OCI-M2 (cell line): ENCODE measurements at regions not wholly inside any gene's neighbourhood (a gene's known extent, or its start where the extent isn't known, plus 50 kb on each side); places are given as distances from the start of the nearest gene placed in this dataset.

ENCODE experiments used
- DNase-seq: peaks from one replicate; lab custom pipeline; 2025; ENCODE audit not compliant: unreplicated experiment; lab: John Stamatoyannopoulos, UW

- no peak for DNase-seq
Measured at GRCh38 chr2:80869858-80870438, 565.4 kb upstream of the LRRTM1 start.

- DNase-seq: no peak
Measured at GRCh38 chr2:80863147-80863714, 558.7 kb upstream of the LRRTM1 start.

DNA sequence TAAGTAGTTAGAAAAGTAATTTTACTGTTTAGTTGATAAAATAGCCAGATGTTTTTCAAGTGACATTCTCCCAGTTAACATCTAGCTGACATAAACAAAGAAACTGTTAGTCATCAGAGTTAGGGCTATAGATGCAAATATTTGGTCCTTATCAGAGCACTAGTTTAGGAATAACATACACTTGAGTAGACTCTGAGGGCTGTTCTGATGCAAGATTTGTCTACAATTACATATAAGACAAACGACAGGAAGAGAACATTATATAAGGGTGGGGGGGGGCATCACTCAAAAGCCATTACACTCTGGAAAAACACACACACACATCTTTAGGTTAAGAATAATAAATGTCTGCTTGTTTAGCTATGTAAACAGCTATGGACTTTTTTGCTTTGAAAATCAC, 554.4 kb upstream of the LRRTM1 start:
- DNase-seq: no peak

- no peak for DNase-seq
Measured at GRCh38 chr2:80856227-80856626, 551.7 kb upstream of the LRRTM1 start.

GRCh38 chr2:80854831-80855230, 550.3 kb upstream of the LRRTM1 start:
- no peak for DNase-seq

DNA sequence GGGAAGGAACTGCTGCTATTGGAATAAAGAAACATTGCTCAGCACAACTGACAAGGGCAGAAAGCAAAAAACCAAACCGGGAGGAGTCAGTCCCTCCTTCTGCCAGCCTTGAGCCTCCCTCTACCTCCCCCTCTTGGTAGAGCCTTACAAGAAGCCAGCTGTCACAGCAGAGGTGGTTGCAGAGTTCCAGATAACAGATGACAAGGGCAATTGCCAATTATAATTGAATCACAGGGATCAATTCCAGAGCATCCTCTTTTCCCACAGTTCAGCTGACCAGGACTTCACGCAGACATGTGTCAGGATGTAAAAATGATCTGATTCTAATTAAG, 548.2 kb upstream of the LRRTM1 start:
- DNase-seq: no peak

DNA sequence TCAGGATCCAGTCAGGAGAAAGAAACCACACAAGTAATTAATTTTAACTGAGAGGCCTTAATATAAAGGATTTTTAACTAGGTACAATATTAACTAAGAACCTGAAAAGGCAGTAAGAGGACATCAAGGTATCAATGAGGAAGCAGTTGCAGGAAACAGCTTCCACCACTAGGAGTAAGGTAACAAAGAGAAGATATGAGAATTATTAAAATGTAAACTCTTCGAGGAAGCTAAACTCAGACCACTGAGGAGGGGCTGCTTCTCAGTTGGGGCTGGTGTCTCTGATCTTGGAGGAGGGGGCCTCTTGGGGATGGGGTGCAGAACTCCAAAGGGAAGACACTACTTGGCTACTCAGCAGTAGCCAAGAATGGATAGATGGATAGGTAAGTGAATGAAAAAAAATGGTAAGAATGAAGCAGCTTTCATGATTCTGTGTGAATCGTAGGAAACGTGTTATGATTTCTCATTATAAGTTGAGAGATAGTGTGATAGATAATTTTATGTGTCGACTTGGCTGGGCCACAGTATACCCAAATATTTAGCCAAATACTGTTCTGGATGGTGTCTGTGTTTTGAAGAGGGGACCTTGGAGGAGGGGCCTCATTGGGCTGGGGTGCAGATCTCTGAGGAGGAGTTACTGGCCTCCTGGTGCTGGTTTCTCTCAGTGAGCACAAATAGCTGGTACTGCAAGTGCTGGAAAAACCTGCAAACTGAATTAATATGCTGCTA, 547.7 kb upstream of the LRRTM1 start:
- no peak for DNase-seq

GRCh38 chr2:80830891-80831290, 526.3 kb upstream of the LRRTM1 start:
- no peak for DNase-seq

DNA sequence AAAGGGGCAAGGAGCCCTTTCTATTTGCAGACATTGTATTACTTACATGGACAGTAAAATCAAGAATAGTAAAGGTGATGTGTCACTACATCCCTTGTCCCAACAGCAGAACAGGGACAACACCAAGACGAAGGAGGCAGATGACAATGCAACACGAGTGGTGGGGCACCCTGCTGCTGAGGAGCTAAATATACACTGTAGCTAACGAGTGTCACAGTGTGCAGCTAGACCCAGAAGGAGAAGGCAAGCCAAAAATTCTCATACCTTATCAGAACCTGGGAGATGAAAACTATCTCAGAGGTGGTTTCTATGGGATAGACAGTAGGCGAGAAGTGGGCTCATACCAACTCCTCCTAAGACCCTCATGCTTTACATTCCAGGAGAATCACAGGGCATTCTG, 518.4 kb upstream of the LRRTM1 start:
- no peak for DNase-seq

DNA sequence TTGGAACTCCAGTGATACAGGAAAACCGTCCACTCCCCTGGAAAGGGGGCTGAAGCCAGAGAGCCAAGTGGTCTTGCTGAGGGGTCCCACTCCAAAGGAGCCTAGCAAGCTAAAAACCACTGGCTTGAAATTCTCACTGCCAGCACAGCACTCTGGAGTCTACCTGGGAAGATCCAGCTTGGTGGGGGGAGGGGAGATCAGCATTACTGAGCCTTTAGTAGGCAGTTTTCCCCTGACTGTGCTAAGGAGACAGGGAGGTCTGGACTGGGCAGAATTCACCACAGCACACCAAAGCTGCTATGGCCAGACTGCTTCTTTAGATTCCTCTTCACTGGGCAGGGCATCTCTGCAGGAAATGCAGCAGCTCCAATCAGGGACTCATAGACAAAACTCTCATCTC, 510.7 kb upstream of the LRRTM1 start:
- DNase-seq: no peak

DNA sequence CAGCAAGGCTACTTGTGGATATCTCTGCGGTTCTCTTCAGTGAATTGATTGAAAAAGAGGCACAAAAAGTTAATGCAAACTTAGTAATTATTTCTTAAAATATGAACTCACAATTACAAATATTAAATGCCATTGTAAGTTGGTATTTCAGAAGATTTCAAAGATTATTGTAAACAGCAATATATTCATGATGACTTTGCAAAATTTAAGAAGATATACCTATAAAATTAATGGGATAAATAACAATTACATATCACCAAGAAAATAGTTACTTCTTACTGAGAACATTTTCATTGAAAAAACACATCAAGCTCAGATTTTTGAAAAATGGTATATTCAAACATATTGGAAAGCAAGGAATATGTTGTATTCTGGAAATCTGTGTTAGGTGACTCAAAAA, 482.0 kb upstream of the LRRTM1 start:
- no peak for DNase-seq

DNA sequence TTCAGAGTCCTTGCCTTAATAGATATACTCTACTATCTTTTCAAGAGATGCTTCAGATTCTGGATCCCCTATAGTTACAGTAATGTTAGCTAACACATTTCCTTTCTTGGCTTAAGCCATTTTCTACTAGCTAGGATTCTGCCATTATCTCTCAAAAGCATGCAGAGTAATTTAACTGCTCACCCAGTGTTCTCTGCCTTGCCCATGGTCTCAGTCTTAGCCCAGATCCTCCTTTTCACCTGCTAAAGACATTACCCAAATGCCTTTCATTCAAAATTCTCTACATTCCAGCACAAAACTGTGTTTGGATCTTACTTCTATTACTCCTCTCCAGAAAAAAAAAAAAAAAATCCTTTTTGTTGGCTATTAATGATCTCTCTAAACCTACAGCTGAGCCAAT, 474.2 kb upstream of the LRRTM1 start:
- no peak for DNase-seq

DNA sequence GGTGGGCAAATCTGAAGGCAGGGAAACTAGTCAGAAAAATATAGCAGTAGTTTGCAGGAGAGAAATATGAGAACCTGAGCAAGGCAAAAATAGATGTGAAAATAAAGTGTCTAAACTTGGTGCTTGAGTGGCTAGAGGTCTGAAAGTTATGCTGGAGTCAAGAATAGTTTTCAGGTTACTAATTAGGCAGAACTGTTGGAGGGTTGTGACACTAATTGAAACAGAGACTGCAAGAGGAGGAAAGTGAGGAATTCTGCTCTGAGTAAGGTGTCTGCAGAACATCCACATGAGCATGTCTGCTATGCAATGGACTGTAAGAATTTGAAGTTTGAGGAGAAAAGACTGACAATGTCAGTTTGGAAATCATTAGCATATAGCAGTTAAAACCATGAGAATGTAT, 444.0 kb upstream of the LRRTM1 start:
- DNase-seq: no peak

DNA sequence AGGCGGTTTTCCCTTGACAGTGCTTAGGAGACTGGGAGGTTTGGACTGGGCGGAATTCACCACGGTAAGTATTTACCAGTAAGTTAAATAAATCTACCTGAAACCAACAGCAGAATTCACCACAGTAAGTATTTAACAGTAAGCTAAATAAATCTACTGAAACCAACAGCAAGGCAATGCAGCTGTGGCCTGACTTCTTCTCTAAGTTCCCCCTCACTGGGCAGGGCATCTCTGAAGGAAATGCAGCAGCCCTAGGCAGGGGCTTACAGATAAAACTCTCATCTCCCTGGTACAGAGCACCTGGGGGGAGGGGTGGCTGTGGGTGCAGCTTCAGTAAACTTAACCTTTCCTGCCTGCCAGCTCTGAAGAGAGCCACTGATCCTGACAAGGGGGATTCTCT, 432.5 kb upstream of the LRRTM1 start:
- DNase-seq: no peak

DNA sequence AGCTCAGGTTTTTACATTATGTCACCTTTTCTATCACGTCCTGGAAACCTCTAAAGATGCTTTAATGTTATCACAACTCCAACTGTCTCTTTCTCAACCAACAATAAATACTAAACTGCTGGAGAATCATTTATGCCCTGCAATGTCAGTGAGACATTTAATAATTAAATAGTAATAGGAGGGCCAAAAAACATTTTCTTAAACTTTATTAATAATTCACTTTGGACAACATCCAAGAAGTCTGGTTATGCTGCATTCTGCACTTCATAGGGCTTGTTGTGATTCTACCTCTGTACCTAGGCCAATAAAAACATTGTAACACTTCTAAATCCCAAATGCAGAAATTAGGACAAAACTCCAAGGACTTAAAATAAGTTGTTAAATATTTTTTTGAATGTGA, 420.4 kb upstream of the LRRTM1 start:
- DNase-seq: no peak

DNA sequence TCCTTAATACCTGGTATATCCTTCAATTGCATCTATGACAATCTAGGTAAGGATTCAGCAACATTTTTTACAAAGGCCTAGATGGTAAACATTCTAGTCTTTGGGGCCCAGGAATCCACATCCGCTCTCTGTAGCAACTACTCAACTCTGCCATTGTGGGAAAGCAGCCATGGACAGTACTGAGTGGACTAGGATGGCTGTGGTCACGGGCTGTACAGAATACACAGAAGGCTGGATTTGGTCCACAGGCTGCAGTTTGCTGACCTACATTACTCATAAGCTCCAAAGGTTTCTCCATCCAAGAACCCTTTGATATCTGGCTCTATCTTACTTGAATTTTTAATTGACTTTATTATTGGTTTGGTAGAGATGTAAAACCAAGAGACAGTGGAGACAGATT, 418.3 kb upstream of the LRRTM1 start:
- DNase-seq: no peak

DNA sequence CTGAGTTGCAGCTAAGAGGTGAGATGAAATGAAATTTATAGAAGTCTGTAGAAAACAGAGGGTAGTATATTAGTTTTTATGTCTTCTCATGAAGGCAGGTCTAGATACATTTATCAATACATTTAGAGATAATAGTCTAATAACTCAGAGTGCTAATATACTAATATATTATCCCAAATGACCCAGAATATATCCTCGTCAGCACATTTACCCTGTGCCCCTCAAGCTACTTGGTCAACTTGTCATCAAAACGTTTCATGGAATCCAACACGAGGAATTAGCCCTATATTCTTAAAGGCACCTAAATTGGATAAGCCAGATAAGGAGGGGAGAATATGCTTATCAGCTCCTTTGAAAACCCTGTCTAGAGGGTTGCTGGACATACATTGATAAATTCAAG, 415.1 kb upstream of the LRRTM1 start:
- no peak for DNase-seq

DNA sequence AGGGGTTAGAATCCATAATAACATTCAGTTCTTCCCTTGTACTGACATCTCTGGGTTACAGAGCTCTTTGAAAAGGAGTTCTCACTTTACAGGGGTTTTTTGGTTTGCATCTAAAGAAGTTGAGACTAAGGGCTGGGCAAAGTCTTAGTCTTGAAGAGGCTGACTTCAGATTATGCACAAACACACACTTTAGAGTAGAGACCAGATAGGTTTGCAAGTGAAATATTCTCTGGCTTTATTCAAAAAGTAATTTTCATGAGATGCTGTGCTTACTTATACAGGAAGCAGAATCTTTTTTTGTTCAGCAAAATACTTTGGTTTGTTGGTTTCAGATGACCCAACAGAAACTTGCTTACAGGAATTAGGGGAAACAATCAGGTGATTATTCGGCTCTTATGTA, 410.9 kb upstream of the LRRTM1 start:
- DNase-seq: no peak

GRCh38 chr2:80711915-80712314, 407.4 kb upstream of the LRRTM1 start:
- DNase-seq: no peak

- no peak for DNase-seq
Measured at GRCh38 chr2:80706951-80707350, 402.4 kb upstream of the LRRTM1 start.

GRCh38 chr2:80706541-80706940, 402.0 kb upstream of the LRRTM1 start:
- no peak for DNase-seq

GRCh38 chr2:80703532-80703931, 399.0 kb upstream of the LRRTM1 start:
- no peak for DNase-seq

- DNase-seq: no peak
Measured at GRCh38 chr2:80700961-80701360, 396.4 kb upstream of the LRRTM1 start.
